Tibial nerve (tissue), 4 donors: ENCODE measurements at regions not wholly inside any gene's neighbourhood (a gene's known extent, or its start where the extent isn't known, plus 50 kb on each side); places are given as distances from the start of the nearest gene placed in this dataset.

Source experiments
- DNase-seq, 2 donors: peaks; one replicate each; pipeline ENCODE4 v3.0.0-alpha.2; 2019; ENCODE audit warnings: low spot score in 2 of 2
- H3K27ac ChIP-seq, 4 donors: fragments of 200-600 bp; sonication (generic) in 3 of 4; one replicate each; pipeline ENCODE4 v1.5.1; 2017 to 2019; ENCODE audit warnings: mild to moderate bottlenecking in 1 of 4
- H3K27me3 ChIP-seq, 2 donors: fragments of 200-600 bp; sonication (generic) in 1 of 2; one replicate each; pipeline versions ENCODE4 v1.5.1 to v1.6.0; 2017 to 2019
- H3K36me3 ChIP-seq, 3 donors: fragments of 200-600 bp; sonication (generic); one replicate each; pipeline ENCODE4 v1.5.1; 2018 to 2019
- H3K4me1 ChIP-seq, 4 donors: fragments of 200-600 bp; sonication (generic) in 3 of 4; one replicate each; pipeline ENCODE4 v1.5.1; 2017 to 2019
- H3K4me3 ChIP-seq, 4 donors: fragments of 200-600 bp; sonication (generic) in 3 of 4; one replicate each; pipeline ENCODE4 v1.5.1; 2017 to 2019; ENCODE audit warnings: mild to moderate bottlenecking in 1 of 4, moderate library complexity in 1 of 4
- H3K9me3 ChIP-seq, 4 donors: fragments of 200-600 bp; sonication (generic) in 3 of 4; one replicate each; pipeline ENCODE4 v1.5.1; 2017 to 2019
- EP300 ChIP-seq, 2 donors: sonication (generic); formaldehyde crosslinking; IDR thresholded peaks; one replicate each; pipeline ENCODE4 v1.6.1; 2017; ENCODE audit warnings: antibody characterized with exemption in 2 of 2, mild to moderate bottlenecking in 1 of 2
- POLR2A ChIP-seq, 2 donors: fragments of 450-650 bp; IDR thresholded peaks; one replicate each; pipeline ENCODE4 v1.6.1; 2017; ENCODE audit warnings: antibody characterized with exemption in 2 of 2, mild to moderate bottlenecking in 2 of 2, moderate library complexity in 2 of 2
- WGBS, 2 donors: methylation state at CpG; one replicate each; pipeline ENCODE4 v1.1.5; 2018; 5-methylcytosine and 5-hydroxymethylcytosine counted together
- TF ChIP-seq, protein P1 (sequence below), 5 experiments: fragments of 200-600 bp in 3 of 5; fragments of 450-650 bp in 2 of 5; sonication (generic) in 3 of 5; IDR thresholded peaks; one replicate each; pipeline ENCODE4 v1.5.1; 2016 to 2019; ENCODE audit warnings: antibody characterized with exemption in 5 of 5, mild to moderate bottlenecking in 3 of 5, moderate library complexity in 2 of 5

DNA sequence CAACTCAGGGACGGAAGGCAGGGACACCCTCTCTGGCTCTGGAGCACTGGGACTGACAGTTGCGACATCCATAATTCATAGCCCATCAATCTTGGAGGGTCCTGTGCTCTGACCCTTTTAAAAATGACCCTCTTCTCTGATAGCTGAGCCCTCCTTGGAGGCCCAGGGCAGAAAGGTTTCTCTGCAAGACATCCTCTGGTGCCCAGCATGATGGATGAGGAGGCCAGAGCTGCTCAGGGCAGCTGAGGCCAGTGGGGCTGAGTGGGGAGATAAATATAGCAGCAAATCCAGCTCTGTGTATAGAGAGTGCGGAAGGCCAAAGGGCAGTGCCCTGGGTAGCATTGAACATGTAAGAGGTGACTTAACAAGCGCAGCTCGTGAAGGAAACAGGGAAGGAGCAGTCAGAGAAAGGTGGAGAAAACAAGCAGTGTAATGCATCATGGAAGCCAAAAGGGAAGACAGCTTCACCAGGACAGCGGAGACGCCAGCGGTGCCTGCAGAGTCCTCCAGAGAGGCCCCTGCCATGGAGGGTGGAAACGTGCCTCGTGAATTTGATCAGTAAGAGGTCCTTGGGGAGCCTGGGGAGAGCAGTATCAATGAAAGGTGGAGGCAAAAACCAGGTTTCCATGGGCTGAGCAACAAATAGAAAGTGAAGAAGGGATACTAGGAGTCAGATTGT lies 50.4 kb upstream of the FMOD start:
- Histone ChIP-seq H3K4me3 (no peak overlapping the region), H3K36me3 (no peaks in the 10 kb centered on the region), H3K27ac (peak overlapping the region; percentile 67 to 96 (median 84)), H3K4me1 (peaks cover 0 to 41% (median 17%) of the 10 kb centered on the region in 4 donors), H3K9me3 (no peaks in the 10 kb centered on the region), H3K27me3 (no peaks in the 10 kb centered on the region)
- no peak for TF ChIP-seq EP300 (IDR thresholded peaks at IDR 0.05)
- TF ChIP-seq POLR2A (IDR thresholded peaks at IDR 0.05): no peak
- TF ChIP-seq, protein P1, sequence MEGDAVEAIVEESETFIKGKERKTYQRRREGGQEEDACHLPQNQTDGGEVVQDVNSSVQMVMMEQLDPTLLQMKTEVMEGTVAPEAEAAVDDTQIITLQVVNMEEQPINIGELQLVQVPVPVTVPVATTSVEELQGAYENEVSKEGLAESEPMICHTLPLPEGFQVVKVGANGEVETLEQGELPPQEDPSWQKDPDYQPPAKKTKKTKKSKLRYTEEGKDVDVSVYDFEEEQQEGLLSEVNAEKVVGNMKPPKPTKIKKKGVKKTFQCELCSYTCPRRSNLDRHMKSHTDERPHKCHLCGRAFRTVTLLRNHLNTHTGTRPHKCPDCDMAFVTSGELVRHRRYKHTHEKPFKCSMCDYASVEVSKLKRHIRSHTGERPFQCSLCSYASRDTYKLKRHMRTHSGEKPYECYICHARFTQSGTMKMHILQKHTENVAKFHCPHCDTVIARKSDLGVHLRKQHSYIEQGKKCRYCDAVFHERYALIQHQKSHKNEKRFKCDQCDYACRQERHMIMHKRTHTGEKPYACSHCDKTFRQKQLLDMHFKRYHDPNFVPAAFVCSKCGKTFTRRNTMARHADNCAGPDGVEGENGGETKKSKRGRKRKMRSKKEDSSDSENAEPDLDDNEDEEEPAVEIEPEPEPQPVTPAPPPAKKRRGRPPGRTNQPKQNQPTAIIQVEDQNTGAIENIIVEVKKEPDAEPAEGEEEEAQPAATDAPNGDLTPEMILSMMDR (IDR thresholded peaks at IDR 0.05): no peak
- WGBS, 2 donors: 85 to 88% methylated on average over 10 of the region's 10 CpGs
- DNase-seq: no peak

DNA sequence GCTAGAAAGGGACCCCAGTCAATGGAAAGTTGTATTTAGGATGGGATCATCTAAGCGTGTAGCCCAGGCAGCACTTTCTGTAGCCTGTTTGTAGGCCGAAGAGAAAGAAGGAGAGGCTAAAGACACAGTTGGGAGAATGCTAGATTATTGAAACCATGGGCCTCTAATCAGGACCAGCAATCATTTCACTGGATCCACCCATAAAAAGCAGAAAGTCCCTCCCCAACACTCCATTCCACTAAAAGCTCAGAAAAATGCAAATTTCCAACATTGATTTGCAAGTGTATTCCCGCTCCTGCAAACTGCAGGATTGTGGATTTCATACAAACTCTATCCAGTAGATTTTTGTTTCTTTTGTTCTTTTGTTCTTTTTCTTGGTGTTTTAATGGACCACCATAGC lies 51.2 kb upstream of the FMOD start:
- Histone ChIP-seq H3K4me1 (peaks cover 0 to 49% (median 25%) of the 10 kb centered on the region in 4 donors), H3K4me3 (no peak overlapping the region), H3K27me3 (no peaks in the 10 kb centered on the region), H3K9me3 (no peaks in the 10 kb centered on the region), H3K27ac (peak overlapping the region; percentile 67 to 96 (median 84)), H3K36me3 (no peaks in the 10 kb centered on the region)
- DNase-seq: no peak
- no peak for TF ChIP-seq EP300 (IDR thresholded peaks at IDR 0.05)
- no peak for TF ChIP-seq POLR2A (IDR thresholded peaks at IDR 0.05)
- TF ChIP-seq, protein P1 (IDR thresholded peaks at IDR 0.05): no peak
- 72 to 74% methylated on average over 3 of the region's 3 CpGs for WGBS, 2 donors

DNA sequence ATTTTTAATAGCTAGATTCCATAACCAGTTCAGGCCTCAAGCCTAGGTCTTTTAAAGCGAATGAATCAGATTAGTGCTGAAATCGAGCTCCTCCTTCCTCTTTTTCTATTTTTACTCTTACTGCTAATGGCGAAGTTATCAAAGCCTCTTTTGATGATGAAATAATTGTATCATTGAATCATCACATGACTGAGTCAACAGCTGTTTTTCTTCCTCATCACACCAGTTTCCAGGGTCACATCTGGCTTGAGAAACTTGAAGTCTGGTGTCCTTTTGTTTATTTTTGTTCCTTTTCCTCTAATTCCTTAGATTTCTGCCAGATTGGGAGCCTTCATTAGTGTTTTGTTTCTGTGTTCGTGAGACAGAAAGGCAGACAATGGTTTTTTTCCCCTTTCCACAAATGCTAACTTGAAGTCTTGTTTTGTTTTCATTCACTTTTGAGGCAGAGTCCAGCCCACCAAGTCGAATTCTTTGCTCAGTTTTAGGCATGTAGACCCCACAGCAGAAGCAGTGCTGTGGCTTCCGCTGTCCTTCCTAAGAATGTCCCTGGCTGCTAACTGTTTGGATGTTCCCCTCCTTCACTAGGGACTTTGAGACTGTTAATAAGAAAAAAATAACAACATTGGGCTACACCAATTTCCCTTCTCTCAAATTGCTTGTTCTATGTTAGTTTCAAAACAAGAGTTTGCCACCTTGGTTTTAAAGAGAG lies 51.9 kb upstream of the FMOD start:
- no peaks in the 10 kb centered on the region for H3K9me3 ChIP-seq
- H3K36me3 ChIP-seq: no peaks in the 10 kb centered on the region
- peak; percentile 75 to 97 for TF ChIP-seq EP300 (IDR thresholded peaks at IDR 0.05)
- TF ChIP-seq, protein P1 (IDR thresholded peaks at IDR 0.05): no peak
- TF ChIP-seq POLR2A (IDR thresholded peaks at IDR 0.05): no peak
- DNase-seq: peak in 1 of 2 donors; percentile 53
- WGBS, 2 donors: 20% methylated on average over 6 of the region's 6 CpGs
- peak overlapping the region; percentile 67 to 96 (median 84) for H3K27ac ChIP-seq
- no peaks in the 10 kb centered on the region for H3K27me3 ChIP-seq
- no peak overlapping the region for H3K4me3 ChIP-seq
- peaks cover 0 to 55% (median 28%) of the 10 kb centered on the region in 4 donors for H3K4me1 ChIP-seq

DNA sequence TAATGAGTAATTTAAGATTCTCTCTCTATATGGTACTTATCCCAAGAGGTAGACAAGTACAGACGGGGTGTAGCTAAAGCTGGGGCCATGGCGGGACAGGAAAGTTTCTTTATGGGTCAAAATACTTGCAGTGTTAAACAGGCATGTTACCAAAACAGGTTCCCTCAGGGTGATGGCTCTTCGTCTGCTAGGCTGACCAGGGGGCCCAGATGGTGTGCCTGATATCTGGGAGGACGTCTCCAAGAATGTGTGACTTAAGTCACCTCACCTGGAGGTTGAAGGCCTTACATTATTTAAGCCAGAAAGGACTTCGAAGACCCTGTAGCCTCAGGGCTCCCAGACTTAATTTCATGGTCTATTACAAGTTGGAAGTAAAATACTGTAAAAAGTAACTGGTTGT lies 52.7 kb upstream of the FMOD start:
- 85 to 87% methylated on average over 5 of the region's 5 CpGs for WGBS, 2 donors
- Histone ChIP-seq H3K27me3 (no peaks in the 10 kb centered on the region), H3K9me3 (no peaks in the 10 kb centered on the region), H3K4me3 (no peak overlapping the region), H3K36me3 (no peaks in the 10 kb centered on the region), H3K27ac (peak overlapping the region; percentile 67 to 96 (median 84)), H3K4me1 (peaks cover 0 to 63% (median 34%) of the 10 kb centered on the region in 4 donors)
- TF ChIP-seq POLR2A (IDR thresholded peaks at IDR 0.05) (no peak), EP300 (IDR thresholded peaks at IDR 0.05) (no peak)
- TF ChIP-seq, protein P1 (IDR thresholded peaks at IDR 0.05): no peak
- DNase-seq: no peak

DNA sequence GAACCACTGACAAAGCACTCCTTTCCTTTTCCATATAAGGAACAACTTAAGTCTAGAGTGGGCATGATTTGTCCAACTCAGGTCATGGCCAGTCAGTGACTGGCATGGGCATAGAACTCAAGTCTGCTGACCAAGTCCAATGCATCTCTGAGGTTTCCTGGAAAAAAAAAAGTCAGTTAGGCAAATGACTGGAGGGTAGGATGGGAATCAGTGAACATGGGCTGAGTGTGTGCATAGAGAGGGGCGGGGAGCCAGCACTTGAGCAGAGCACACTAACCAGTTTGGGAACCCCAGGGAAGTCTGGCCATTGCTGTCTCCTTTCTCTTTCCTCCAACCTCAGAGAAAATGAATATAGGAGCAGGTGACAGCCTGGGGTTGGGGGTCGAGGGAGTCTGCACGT lies 53.6 kb upstream of the FMOD start:
- peaks cover 0 to 73% (median 43%) of the 10 kb centered on the region in 4 donors for H3K4me1 ChIP-seq
- no peak for DNase-seq
- TF ChIP-seq EP300 (IDR thresholded peaks at IDR 0.05): no peak
- H3K9me3 ChIP-seq: no peaks in the 10 kb centered on the region
- WGBS, 2 donors: 89 to 93% methylated on average over 3 of the region's 3 CpGs
- H3K27me3 ChIP-seq: no peaks in the 10 kb centered on the region
- H3K4me3 ChIP-seq: no peak overlapping the region
- H3K27ac ChIP-seq: peak overlapping the region in 3 of 4 donors; percentile 67 to 96 (median 90)
- no peaks in the 10 kb centered on the region for H3K36me3 ChIP-seq
